HG03342 (cell line): ENCODE measurements at regions not wholly inside any gene's neighbourhood (a gene's known extent, or its start where the extent isn't known, plus 50 kb on each side); places are given as distances from the start of the nearest gene placed in this dataset.
"Not testable (repeated sequence)": the region's sequence is repeated elsewhere in the genome, so short reads cannot be mapped to it uniquely, and the experiment has no call there.

ENCODE experiments used
- ATAC-seq: cut with Tn5 transposase; IDR thresholded peaks from one replicate; pipeline ENCODE4 v1.9.1; 2021; ENCODE audit warnings: mild to moderate bottlenecking, moderate library complexity; ENCODE audit not compliant: unreplicated experiment

- no peak for ATAC-seq
Observed at GRCh38 chr6:149127212-149127611, 190.3 kb upstream of the TAB2 start.

- no peak for ATAC-seq
Observed at GRCh38 chr6:149128489-149129145, 188.9 kb upstream of the TAB2 start.

DNA sequence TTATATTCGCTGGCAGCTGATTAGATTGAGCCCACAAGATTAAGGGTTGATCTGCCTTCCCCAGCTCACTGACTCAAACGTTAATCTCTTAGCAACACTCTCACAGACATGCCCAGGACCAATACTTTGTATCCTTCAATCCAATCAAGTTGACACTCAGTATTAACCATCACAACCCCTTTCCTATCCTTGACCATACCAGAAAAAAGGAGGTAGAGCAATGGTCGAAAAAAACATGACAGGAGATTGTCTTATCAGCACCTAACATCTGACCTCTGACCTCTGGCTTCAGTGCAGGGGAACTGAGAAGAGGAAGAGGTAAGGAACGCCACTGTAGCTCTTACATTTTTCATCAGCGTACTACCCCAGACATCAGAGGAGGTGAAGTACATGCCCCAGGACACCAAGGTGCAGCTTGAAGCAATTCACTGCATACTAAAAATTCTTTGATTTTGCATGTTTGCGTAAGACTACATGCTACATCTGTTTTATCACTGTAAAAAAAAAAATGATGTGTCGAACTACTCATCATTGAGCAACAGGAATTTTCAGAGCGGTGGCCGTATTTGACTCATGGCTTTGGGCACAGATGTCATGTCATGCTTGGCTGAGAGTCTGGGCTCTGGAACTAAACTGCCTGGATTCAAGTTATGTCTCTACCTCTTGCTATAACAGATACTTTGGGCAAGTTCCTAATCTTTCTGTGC is 188.0 kb upstream of the TAB2 start:
- ATAC-seq = peak; percentile 57

- no peak for ATAC-seq
Observed at GRCh38 chr6:149130090-149130489, 187.4 kb upstream of the TAB2 start.

DNA sequence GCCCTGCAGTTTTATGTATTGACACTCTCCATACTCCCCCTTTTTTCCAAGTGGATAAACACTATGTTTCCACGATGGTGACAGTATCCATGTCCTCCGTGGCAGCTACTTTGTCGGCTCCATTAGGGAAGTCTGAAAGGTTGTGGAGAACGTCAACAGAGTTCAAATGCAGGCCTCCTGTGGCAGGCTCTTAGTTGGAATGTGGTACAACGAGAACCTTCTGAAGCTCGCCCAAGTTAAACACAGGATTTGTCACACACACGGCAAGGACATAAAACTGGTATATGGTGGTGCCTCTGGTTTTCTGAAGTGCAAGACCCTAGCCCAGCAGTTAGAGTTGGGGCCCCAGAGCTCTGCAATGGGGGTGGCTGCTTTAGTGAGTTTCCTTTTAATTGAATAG is 187.0 kb upstream of the TAB2 start:
- no peak for ATAC-seq

GRCh38 chr6:149131891-149132290 is 185.6 kb upstream of the TAB2 start:
- ATAC-seq = no peak

- ATAC-seq = no peak
Observed at GRCh38 chr6:149132336-149132735, 185.2 kb upstream of the TAB2 start.

DNA sequence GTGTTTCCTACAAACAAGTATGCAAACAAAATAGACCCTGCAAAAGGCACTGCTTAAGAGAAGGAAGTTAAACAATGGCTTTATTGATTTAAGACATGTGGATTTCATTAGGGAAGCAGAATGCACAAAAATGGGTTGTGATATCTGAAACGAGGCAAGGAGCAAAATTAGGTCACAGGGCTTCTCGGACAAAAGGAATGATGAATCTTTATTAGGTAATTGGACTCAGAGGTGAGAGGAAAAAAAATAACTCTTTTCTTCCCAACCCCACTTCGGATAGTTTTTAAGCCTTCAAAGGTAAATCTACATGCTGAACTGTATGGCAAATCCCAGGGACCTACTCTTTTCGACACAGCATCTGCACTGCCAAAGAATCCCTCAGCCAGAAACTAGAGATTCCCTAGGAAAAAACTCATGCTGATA is 183.0 kb upstream of the TAB2 start:
- ATAC-seq = no peak

DNA sequence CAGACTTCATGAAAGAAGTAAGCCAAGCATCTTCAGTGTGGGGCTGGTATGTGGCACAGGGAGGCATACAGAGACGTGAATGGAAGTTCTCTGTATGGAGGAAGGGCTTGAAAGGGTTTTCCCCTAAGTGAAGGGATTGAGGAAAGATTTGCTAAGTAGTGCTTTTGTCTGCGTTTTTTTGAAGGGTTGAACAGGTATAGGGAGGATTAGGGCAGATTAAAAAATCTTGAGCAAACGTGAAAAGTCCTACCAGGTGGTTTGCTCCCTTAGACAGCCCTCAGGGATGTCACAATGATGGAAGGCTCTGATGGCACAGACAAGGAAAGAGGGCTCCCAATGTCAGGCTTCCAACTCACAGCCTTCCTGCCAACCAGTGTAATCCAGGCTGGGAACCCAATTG is 181.7 kb upstream of the TAB2 start:
- ATAC-seq = no peak

- ATAC-seq = no peak
Observed at GRCh38 chr6:149136273-149136912, 181.1 kb upstream of the TAB2 start.

DNA sequence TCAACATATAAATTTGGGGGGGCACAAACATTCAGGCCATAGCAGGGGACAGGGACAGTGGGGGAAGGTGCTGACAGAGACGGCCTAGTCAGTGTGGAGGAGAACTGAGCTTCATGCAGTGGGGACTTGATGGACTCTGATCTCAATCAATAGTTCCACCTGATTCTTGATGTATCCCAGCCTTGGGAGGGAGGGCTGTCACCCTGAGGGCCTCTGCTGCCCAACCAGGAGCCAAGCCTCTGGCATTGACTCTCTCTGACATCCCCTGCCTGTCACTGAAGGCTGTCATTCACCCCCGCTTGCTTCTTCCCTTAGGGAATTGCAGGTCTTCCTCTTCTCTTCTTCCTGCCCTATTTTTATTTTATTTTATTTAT is 180.6 kb upstream of the TAB2 start:
- no peak for ATAC-seq

DNA sequence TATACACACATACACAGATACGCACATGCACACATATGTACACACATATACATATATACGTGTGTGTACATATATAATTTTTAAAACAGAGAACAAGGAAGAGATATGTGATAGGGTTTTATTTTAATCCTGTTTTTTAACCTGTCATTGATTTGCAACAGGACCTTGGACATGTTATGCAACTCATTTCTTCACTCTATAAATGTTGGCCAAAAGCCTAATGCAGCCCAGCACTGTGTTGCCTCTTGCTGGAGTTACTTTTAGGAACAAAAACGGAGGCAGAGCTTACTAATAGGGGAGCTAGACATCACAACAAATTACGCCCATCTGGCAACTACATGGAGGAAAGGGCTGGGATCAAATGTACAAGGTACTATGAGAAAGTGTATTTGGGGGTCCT is 179.9 kb upstream of the TAB2 start:
- no peak for ATAC-seq

DNA sequence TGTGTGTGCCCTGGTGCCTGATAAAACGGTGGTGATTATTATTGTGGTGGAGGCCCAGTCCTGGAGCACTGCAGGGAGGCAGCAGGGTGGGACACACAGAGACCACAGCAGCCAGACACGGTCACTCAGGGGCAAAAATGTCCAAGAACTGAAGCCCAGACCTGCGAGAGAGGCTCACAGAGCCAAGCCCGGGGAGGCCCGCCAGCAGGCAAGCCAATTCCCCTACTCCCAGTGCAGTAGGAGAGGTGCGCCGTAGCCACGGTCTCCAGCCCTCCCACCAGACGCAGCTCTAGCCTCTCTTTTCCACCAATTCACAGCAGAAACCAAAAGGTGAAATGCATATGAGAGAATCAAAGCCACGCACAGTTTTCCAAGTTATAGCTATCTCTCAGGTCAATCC is 179.4 kb upstream of the TAB2 start:
- ATAC-seq = no peak

DNA sequence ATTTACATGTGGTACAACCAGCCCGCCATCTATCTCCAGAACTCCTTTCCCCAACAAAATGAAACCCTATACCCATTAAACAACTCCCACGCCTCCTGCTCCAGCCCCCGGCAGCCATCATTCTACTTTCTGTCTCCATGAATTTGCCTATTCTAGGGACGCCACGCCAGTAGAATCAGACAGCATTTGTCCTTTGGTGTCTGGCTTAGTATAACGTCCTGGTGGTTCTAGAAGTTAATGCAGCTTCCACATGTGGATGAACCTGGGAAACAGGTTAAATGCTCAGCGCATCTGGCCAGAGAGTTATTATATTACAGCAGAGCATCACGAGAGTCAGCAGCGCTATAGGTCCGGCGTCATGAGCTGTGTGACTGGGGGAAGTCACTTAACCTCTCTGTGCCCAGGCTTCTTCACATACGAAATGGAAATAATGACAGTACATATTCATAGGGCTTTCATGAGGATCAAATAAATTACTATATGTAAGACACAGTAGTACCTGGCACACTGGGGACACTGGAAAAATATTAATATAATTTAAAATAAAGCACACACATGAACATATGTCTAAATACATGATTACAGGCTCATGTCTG is 178.7 kb upstream of the TAB2 start:
- no peak for ATAC-seq

- ATAC-seq = no peak
Observed at GRCh38 chr6:149139782-149140136, 177.8 kb upstream of the TAB2 start.

DNA sequence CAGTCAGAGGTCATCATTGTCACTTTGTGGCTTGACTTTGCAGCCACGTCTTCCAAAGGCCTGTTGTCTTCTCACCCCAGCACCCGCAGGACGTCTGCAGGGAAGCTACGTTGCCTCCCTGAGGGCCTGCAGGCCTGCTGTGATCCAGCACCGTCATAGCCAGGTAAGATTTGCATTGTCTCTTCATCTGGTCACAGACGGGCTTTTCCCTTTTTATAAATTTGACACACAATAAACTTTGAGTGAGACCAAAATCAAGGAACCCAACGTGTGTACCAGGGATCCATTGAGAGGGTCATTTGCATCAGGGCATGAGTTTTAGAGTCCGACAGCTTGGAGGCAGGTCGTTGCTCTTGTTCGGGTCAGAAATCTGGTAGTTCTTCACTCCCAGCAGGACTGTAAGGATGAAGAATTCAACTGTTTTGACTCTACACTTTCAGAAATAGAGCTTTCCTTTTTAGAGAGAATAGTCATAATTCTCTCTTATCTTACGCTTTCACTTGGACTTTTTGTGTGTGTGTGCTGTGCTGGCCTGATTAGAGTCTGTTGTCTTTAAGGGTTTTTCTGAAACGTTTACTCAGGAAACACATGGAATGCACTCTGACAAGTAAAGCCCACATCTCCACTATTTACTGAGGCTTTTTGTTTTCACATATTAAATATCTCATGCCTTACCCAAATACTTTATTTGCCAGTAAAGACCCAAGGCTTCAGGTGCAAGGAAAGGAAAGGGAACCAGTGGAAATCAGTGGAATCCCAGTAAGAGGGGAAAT is 177.2 kb upstream of the TAB2 start:
- peak; percentile 83 for ATAC-seq

DNA sequence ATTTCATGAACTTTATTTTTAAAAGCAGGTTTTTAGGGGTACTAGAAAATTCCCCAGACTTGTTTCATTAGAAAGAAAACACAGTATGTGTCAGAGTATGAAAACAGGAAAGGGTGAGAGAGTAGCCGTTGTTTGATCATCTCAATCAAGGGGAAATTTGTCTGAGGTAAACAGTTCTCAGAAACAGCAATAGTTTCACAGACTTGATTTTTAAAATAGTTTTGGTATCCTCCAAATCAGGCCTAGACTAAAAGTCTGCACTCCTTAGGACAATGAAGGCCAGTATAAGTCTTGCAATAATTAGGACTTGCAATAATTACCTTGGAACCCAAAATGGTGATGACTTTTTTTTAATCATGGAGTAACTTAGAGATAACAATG is 176.6 kb upstream of the TAB2 start:
- ATAC-seq = peak; percentile 51

- ATAC-seq = no peak
Observed at GRCh38 chr6:149142924-149143429, 174.5 kb upstream of the TAB2 start.

- not testable (repeated sequence) for ATAC-seq
Observed at GRCh38 chr6:149145800-149146199, 171.7 kb upstream of the TAB2 start.

GRCh38 chr6:149147195-149147594 is 170.3 kb upstream of the TAB2 start:
- ATAC-seq = no peak
